H1 (cell line): ENCODE measurements at regions not wholly inside any gene's neighbourhood (a gene's known extent, or its start where the extent isn't known, plus 50 kb on each side); places are given as distances from the start of the nearest gene placed in this dataset.

Experiments used
- ATF3 ChIP-seq: IDR thresholded peaks from 2 replicates; pipeline ENCODE4 v1.6.1; 2011; ENCODE audit warnings: low read depth, mild to moderate bottlenecking, low read length; ENCODE audit not compliant: insufficient read depth
- CHD1 ChIP-seq: IDR thresholded peaks from 2 replicates; pipeline ENCODE4 v1.6.1; 2012; ENCODE audit warnings: low read depth, low read length, improper control_type of control experiment
- JUN ChIP-seq: IDR thresholded peaks from 2 replicates; pipeline ENCODE4 v1.6.1; 2011; ENCODE audit warnings: low read depth, mild to moderate bottlenecking, improper control_type of control experiment, low read length

GRCh38 chr13:33994198-33994597, 176.2 kb downstream of the RFC3 start (continued):
- TF ChIP-seq JUN (no peak), CHD1 (no peak), ATF3 (no peak)
